ENCODE measurements at regions not wholly inside any gene's neighbourhood (a gene's known extent, or its start where the extent isn't known, plus 50 kb on each side); places are given as distances from the start of the nearest gene placed in this dataset.

- Histone ChIP-seq H3K27ac (ENCODE audit: low read depth, low read length) (no peak overlapping the region), H3K9me3 (ENCODE audit: low read depth, low read length) (no peaks in the 10 kb centered on the region), H3K4me3 (ENCODE audit: insufficient read depth, low read length) (no peak overlapping the region), H3K36me3 (ENCODE audit: insufficient read depth, low read length) (no peaks in the 10 kb centered on the region), H3K27me3 (ENCODE audit: insufficient read depth, low read length) (no peaks in the 10 kb centered on the region), H3K4me2 (ENCODE audit: insufficient read depth, low read length) (no peak overlapping the region), H3K4me1 (ENCODE audit: insufficient read depth, low read length) (no peaks in the 10 kb centered on the region), H2AFZ (ENCODE audit: low read length) (no peak overlapping the region), H3K79me2 (ENCODE audit: insufficient read depth, low read length) (no peaks in the 10 kb centered on the region), H4K20me1 (ENCODE audit: insufficient read depth, low read length) (no peaks in the 10 kb centered on the region)
- no peak for DNase-seq (ENCODE audit: insufficient read length, low spot score, missing footprints)
- TF ChIP-seq CTCF (IDR thresholded peaks at IDR 0.05; ENCODE audit: extremely low read depth, low read depth, low read length) = no peak
Observed at GRCh38 chr19:31519256-31519655, 170.0 kb upstream of the TSHZ3 start.

- no peak overlapping the region for H3K27ac ChIP-seq (ENCODE audit: low read depth, low read length)
- H3K36me3 ChIP-seq (ENCODE audit: insufficient read depth, low read length) = no peaks in the 10 kb centered on the region
- no peaks in the 10 kb centered on the region for H3K9me3 ChIP-seq (ENCODE audit: low read depth, low read length)
- no peaks in the 10 kb centered on the region for H4K20me1 ChIP-seq (ENCODE audit: insufficient read depth, low read length)
- no peak for DNase-seq (ENCODE audit: insufficient read length, low spot score, missing footprints)
- no peak for TF ChIP-seq CTCF (IDR thresholded peaks at IDR 0.05; ENCODE audit: extremely low read depth, low read depth, low read length)
- H3K79me2 ChIP-seq (ENCODE audit: insufficient read depth, low read length) = no peaks in the 10 kb centered on the region
- H3K4me3 ChIP-seq (ENCODE audit: insufficient read depth, low read length) = no peak overlapping the region
- H3K4me1 ChIP-seq (ENCODE audit: insufficient read depth, low read length) = no peaks in the 10 kb centered on the region
- H3K27me3 ChIP-seq (ENCODE audit: insufficient read depth, low read length) = no peaks in the 10 kb centered on the region
- no peak overlapping the region for H3K4me2 ChIP-seq (ENCODE audit: insufficient read depth, low read length)
- H2AFZ ChIP-seq (ENCODE audit: low read length) = no peak overlapping the region
Observed at GRCh38 chr19:31519908-31520307, 170.7 kb upstream of the TSHZ3 start.

- no peaks in the 10 kb centered on the region for H3K79me2 ChIP-seq (ENCODE audit: insufficient read depth, low read length)
- no peaks in the 10 kb centered on the region for H3K9me3 ChIP-seq (ENCODE audit: low read depth, low read length)
- no peaks in the 10 kb centered on the region for H4K20me1 ChIP-seq (ENCODE audit: insufficient read depth, low read length)
- no peaks in the 10 kb centered on the region for H3K27me3 ChIP-seq (ENCODE audit: insufficient read depth, low read length)
- H3K4me2 ChIP-seq (ENCODE audit: insufficient read depth, low read length) = no peak overlapping the region
- H2AFZ ChIP-seq (ENCODE audit: low read length) = no peak overlapping the region
- no peaks in the 10 kb centered on the region for H3K4me1 ChIP-seq (ENCODE audit: insufficient read depth, low read length)
- no peak overlapping the region for H3K27ac ChIP-seq (ENCODE audit: low read depth, low read length)
- no peak for TF ChIP-seq CTCF (IDR thresholded peaks at IDR 0.05; ENCODE audit: extremely low read depth, low read depth, low read length)
- H3K4me3 ChIP-seq (ENCODE audit: insufficient read depth, low read length) = no peak overlapping the region
- H3K36me3 ChIP-seq (ENCODE audit: insufficient read depth, low read length) = no peaks in the 10 kb centered on the region
- DNase-seq (ENCODE audit: insufficient read length, low spot score, missing footprints) = no peak
Observed at GRCh38 chr19:31520633-31521032, 171.4 kb upstream of the TSHZ3 start.

GRCh38 chr19:31525610-31526147, 176.4 kb upstream of the TSHZ3 start:
- Histone ChIP-seq H3K27me3 (ENCODE audit: insufficient read depth, low read length) (no peaks in the 10 kb centered on the region), H3K36me3 (ENCODE audit: insufficient read depth, low read length) (no peaks in the 10 kb centered on the region), H4K20me1 (ENCODE audit: insufficient read depth, low read length) (no peaks in the 10 kb centered on the region), H3K9me3 (ENCODE audit: low read depth, low read length) (peaks cover 4% of the 10 kb centered on the region), H3K4me2 (ENCODE audit: insufficient read depth, low read length) (no peak overlapping the region), H2AFZ (ENCODE audit: low read length) (no peak overlapping the region), H3K79me2 (ENCODE audit: insufficient read depth, low read length) (no peaks in the 10 kb centered on the region), H3K27ac (ENCODE audit: low read depth, low read length) (no peak overlapping the region), H3K4me3 (ENCODE audit: insufficient read depth, low read length) (no peak overlapping the region), H3K4me1 (ENCODE audit: insufficient read depth, low read length) (no peaks in the 10 kb centered on the region)
- TF ChIP-seq CTCF (IDR thresholded peaks at IDR 0.05; ENCODE audit: extremely low read depth, low read depth, low read length) = no peak
- DNase-seq (ENCODE audit: insufficient read length, low spot score, missing footprints) = no peak

Data from osteoblast (primary cell).